ENCODE measurements at regions not wholly inside any gene's neighbourhood (a gene's known extent, or its start where the extent isn't known, plus 50 kb on each side); places are given as distances from the start of the nearest gene placed in this dataset.

DNA sequence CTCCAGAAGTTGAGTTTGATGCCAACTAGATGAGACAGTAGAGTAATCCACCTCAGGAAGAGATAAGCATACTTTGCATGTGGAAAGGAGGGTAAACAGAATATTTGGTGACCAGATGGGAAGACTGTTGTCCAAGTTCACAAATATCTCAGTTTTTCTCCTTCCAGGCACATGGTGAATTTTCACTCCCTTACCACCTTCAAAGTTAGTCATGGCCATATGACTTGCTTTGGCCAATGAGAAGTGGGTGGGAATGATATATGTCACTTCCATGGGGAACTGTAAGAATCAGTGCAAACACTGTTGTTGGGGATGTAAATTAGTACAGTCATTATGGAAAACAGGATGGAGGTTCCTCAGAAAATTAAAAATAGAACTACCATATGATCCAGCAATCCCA is 105.8 kb downstream of the SPATA19 start:
- H3K4me2 ChIP-seq (ENCODE audit: insufficient read depth, insufficient read length, low read length), result no peak overlapping the region
- no peak overlapping the region for H3K9ac ChIP-seq (ENCODE audit: extremely low read depth, insufficient read length, low read length)
- no peak overlapping the region for H3K4ac ChIP-seq (ENCODE audit: low read depth, low read length)
- H3K23me2 ChIP-seq (ENCODE audit: insufficient read length, low read depth, low read length, poor library complexity, severe bottlenecking), result no peaks in the 10 kb centered on the region
- TF ChIP-seq, protein P1, sequence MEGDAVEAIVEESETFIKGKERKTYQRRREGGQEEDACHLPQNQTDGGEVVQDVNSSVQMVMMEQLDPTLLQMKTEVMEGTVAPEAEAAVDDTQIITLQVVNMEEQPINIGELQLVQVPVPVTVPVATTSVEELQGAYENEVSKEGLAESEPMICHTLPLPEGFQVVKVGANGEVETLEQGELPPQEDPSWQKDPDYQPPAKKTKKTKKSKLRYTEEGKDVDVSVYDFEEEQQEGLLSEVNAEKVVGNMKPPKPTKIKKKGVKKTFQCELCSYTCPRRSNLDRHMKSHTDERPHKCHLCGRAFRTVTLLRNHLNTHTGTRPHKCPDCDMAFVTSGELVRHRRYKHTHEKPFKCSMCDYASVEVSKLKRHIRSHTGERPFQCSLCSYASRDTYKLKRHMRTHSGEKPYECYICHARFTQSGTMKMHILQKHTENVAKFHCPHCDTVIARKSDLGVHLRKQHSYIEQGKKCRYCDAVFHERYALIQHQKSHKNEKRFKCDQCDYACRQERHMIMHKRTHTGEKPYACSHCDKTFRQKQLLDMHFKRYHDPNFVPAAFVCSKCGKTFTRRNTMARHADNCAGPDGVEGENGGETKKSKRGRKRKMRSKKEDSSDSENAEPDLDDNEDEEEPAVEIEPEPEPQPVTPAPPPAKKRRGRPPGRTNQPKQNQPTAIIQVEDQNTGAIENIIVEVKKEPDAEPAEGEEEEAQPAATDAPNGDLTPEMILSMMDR (conservative IDR thresholded peaks at IDR 0.05), result no peak
- H3K79me2 ChIP-seq (ENCODE audit: insufficient read depth, low read length), result no peaks in the 10 kb centered on the region
- H4K20me1 ChIP-seq (ENCODE audit: control insufficient read depth, insufficient read depth, insufficient read length), result no peaks in the 10 kb centered on the region
- no peaks in the 10 kb centered on the region for H3K9me3 ChIP-seq (ENCODE audit: control insufficient read depth, low read depth, low read length)
- no peak overlapping the region for H2AFZ ChIP-seq (ENCODE audit: low read length)
- no peak overlapping the region for H3K14ac ChIP-seq (ENCODE audit: insufficient read depth, low read length)
- H2BK5ac ChIP-seq (ENCODE audit: insufficient read length, low read length), result no peak overlapping the region
- H3K4me1 ChIP-seq (ENCODE audit: insufficient read depth, low read length), result no peaks in the 10 kb centered on the region
- H3K23ac ChIP-seq (ENCODE audit: insufficient read length, low read depth, low read length), result no peak overlapping the region
- no peak overlapping the region for H3K18ac ChIP-seq (ENCODE audit: insufficient read length, low read depth, low read length)
- no peak for DNase-seq
- H3K56ac ChIP-seq (ENCODE audit: insufficient read length, low read depth, low read length), result no peak overlapping the region
- Mint-ChIP-seq H3K4me3 (no peak overlapping the region), H3K27ac (no peak overlapping the region), H3K9me3 (peaks cover 3 to 6% of the 10 kb centered on the region in 2 experiments; a peak in 4 of 5 replicates), H3K4me1 (peaks cover 4 to 5% of the 10 kb centered on the region in 2 experiments; a peak in 3 of 4 replicates), H3K27me3 (ENCODE audit: low read depth) (no peaks in the 10 kb centered on the region), H3K36me3 (ENCODE audit: insufficient read depth in 1 of 3, low read depth in 3 of 3) (peaks cover 0 to 5% (median 0%) of the 10 kb centered on the region in 3 experiments; a peak in 4 of 7 replicates)
- no peak overlapping the region for H3T11ph ChIP-seq (ENCODE audit: low read length)
- H2AK5ac ChIP-seq (ENCODE audit: insufficient read length, low read length), result no peak overlapping the region
- H2BK12ac ChIP-seq (ENCODE audit: insufficient read length, low read depth, low read length), result no peak overlapping the region
- no peak overlapping the region for H2BK120ac ChIP-seq (ENCODE audit: low read depth, low read length, poor library complexity, severe bottlenecking)
- H4K5ac ChIP-seq (ENCODE audit: insufficient read length, low read depth, low read length), result no peak overlapping the region
- H3K79me1 ChIP-seq (ENCODE audit: insufficient read depth, low read depth, low read length, poor library complexity, severe bottlenecking), result no peaks in the 10 kb centered on the region
- no peak overlapping the region for H4K91ac ChIP-seq (ENCODE audit: insufficient read length, low read depth, low read length)
- no peak overlapping the region for H2BK20ac ChIP-seq (ENCODE audit: low read depth, low read length, poor library complexity, severe bottlenecking)
- no peaks in the 10 kb centered on the region; the same call in 1 of the 2 replicates for H3K27me3 ChIP-seq (ENCODE audit: insufficient read depth, low read length)
- H2BK15ac ChIP-seq (ENCODE audit: low read depth, low read length), result no peak overlapping the region
- no peak overlapping the region for H4K8ac ChIP-seq (replicated peaks; ENCODE audit: insufficient read length, low read depth, low read length)
- H3K27ac ChIP-seq (ENCODE audit: insufficient read length, low read depth, low read length), result no peak overlapping the region

All from H9 (cell line).